CD1c-positive myeloid dendritic cell (primary cell): ENCODE measurements at regions not wholly inside any gene's neighbourhood (a gene's known extent, or its start where the extent isn't known, plus 50 kb on each side); places are given as distances from the start of the nearest gene placed in this dataset.

Experiments
- DNase-seq: peaks from one replicate; pipeline ENCODE4 v3.0.0-alpha.2; 2016; ENCODE audit errors: extremely low spot score

DNA sequence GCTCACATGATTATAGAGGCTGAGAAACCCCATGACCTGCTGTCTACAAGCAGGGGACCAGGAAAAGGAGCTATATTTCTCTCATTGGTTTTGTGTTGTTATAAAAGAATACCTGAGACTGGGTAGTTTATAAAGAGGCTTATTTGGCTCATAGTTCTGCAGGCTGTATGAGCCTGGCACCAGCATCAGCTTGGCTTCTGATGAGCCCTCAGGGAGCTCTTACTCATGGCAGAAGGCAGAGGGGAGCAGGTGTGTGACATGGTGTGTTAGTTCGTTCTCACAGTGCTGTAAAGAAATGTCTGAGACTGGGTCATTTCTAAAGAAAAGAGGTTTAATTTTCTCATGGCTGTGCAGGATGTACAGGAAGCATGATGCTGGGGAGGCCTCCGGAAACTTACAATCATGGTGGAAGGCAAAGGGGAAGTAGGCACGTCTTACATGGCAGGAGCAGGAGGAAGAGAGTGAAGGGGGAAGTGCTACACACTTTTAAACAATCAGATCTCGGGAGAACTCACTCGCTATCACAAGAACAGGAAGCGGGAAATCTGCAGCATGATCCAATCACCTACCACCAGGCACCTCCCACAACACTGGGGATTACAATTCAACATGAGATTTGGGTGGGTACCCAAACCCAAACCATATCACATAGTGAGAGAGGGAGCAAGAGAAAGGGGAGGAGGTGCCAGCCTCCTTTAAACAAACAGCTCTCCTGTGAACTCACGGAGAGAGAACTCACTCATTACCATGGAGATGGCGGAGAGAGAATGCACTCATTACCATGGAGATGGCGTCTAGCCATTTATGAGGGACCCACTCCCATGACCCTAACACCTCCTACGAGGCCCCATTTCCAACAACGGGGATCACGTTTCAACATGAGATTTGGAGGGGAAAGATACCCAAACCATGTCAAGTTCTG is 133.4 kb downstream of the JCAD start:
- DNase-seq, result peak; percentile 9

DNA sequence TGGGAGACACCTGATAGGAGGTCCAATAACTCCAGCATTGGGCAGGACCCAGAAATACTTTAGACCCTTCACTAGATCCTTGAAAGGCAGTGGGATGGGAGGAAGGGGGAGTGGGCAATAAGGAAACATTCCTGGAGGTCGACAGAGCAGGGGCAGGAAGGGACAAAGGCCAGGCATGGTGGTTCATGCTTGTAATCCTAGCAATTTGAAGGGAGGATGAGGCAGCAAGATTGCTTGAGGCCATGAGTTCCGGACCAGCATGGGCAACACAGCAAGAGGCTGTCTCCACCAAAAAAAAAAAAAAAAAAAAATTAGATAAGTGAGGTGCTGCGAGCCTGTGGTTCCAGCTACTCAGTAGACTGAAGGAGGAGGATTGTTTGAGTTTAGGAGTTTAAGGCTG is 134.9 kb downstream of the JCAD start:
- DNase-seq, result no peak

DNA sequence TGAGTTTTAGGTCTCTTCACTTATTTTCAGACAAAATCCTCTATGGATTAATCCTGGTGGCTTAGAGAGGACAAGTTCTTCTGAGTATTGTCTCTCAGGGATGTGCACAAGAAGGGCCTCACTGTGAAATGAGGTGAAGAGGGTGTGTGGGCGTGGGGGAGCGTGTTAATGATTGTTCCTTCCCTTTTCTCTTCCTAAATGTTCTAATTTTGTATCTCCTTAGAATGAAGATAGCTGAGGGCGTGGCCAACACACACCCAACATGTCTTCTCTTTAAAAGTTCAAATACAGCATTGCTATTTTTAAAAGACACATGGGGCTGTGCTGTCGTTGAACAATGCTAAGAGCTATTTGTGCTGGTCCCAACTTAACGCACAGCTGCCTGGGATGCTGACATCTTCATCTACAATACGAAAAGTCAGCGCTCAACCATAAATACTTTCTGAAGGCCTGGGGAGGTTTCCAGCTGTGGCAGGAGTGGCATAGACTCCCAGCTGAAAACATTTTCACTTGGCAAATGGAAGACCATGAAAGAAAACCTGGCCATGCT is 135.9 kb downstream of the JCAD start:
- no peak for DNase-seq

DNA sequence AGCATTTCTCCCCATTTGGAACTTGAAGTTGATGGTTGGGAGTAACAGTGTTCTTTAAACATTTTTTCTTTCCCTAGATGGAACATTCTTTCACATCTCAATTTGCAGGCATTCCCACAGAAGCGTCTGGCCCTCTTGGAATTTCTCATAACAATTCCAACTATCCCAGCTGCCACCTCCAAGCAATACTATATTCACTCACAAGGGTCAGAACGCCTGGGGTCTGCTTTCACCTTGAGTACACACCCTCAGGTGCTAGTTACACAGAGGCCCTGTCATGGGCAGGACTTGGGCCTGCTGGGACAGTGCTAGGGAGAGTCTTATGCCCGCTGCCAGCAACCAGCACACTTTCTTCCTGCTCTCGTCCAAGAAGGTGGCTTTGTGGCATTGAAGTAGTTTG is 136.5 kb downstream of the JCAD start:
- no peak for DNase-seq

DNA sequence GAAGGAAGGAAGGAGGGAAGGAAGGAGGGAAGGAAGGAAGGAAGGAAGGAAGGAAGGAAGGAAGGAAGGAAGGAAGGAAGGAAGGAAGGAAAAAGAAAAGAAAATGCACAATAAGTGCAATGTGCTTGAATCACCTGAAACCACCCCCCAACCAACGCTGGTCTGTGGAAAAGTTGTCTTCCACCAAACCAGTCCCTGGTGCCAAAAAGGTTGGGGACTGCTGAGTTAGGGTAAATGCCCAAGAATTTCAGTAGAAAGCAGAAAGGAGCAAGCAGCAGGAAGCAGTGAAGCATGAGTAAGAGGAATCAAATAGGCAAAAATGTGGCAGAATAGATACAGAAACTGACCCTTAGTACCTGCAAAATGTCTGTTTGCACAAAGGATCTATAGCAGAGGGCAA is 137.2 kb downstream of the JCAD start:
- no peak for DNase-seq

DNA sequence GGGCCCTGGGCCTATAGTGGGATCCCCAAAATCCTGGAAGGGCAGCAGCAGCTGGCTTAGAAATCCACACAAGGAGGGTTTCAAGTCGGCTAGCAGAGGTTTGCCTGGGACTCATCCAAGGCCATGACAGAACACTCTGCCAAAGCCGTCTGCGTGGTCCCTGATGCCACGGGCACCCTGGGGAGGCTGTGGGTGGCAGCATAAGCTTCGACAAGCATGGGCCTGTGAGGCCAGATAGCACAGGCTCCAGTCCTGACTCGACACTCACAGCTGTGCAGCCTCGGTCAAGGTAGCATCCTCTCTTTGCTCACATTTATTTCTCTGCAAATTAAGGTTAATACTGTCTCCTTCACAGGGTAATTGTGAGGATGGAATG is 138.3 kb downstream of the JCAD start:
- no peak for DNase-seq

DNA sequence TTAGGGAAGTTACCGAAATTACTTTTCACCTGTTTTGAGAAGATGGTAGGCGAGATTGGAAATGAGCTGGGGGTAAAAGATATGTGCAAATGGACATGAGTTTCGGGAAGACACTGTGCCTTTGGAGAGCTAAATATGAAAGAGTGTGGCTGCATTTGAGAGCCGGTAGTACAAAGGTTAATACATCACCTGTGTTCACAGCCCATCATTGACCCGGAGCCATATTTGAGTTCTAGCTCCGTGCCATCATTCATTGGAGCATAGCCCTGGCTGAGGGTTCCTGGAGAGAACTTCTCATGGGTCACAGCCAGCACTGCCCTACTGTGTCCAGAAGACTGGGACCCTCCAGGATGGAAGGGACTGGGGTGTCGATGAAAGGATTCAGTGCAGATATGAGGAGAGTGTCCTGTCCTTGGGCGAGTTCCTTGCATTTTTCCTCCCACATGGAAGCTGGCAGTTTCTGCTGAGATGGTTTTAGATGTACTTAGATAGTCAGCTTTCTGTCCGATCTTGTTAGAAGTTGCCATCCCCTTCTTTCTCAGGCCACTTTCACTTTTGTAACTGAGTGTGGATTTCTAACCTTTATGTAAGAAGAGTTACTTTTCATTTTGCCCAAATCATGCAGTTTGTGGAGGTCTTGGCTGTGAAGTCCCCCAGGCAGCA is 138.8 kb downstream of the JCAD start:
- DNase-seq, result no peak

DNA sequence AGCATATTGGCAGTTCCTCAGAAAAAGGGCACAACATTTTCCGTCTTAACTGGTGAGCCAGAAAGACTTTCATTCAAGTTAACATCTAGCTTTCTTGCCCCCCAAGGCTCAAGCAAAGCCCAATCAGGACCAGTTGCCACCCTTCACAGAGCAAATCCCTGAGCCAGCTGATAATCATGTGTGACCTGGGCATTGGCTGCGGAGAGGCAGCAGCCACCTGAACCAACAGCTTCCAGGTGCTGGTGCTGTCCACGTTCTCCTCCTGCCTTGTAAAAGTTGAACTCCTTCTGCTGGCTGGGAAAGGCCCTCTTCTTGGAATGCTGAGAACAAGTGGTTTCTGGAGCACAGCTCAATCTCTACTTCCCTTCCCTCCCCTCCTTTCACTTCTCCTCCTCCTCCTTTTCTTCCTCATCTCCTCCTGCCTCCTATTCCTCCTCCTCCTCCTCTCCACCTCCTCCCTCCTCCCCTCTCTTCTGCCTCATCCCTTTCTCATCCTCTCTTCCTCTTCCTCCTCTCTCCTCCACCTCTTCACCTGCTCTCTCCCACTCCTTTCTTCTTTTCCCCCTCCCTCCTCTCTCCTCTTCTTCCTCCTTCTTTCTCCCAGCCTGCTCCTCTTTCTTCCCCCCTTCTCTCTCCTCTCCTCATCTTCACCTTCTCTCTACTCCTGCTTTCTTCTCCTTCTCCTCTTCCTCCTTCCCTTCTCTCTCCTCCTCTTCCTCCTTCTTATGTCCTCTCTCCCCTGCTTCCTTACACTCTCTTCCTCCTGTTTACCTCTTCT is 140.6 kb downstream of the JCAD start:
- DNase-seq, result no peak

DNA sequence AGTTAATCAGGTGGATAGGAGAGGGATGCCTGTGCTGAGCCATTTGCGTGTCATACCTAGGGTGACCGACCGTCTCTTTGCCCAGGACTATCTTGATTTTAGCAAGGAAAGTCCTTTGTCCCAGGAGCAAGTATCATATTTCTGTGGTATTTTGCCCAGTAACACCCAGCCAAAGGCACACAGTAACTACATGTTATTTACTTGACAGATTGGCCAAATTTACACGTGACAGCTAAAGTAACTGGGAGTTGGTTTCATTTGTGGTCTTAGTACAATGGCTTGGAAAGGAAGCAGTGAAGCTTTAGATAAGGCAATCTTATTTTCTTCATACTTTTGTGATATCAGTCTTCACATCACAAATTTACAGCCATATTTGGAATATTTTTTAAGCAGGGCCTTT is 142.1 kb downstream of the JCAD start:
- DNase-seq, result no peak

DNA sequence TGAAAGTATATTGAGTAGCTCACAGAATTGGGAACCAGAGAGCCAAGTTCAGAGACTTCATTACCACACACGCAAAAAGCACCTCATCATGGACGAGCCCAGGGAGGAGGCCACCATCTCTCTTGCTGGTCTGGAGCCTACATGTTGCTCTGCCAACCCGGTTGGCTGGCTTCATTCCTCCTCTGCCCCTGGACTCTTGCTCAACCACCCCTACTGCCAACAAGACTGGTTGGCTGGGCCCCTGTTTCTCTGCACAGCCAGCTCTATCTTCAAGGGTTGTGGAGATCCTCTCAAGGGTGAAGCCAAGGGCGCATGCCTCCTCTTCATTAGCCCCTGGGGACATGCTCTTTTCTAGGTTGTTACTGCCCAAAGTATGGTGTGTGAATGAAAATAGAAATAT is 142.7 kb downstream of the JCAD start:
- DNase-seq, result no peak

DNA sequence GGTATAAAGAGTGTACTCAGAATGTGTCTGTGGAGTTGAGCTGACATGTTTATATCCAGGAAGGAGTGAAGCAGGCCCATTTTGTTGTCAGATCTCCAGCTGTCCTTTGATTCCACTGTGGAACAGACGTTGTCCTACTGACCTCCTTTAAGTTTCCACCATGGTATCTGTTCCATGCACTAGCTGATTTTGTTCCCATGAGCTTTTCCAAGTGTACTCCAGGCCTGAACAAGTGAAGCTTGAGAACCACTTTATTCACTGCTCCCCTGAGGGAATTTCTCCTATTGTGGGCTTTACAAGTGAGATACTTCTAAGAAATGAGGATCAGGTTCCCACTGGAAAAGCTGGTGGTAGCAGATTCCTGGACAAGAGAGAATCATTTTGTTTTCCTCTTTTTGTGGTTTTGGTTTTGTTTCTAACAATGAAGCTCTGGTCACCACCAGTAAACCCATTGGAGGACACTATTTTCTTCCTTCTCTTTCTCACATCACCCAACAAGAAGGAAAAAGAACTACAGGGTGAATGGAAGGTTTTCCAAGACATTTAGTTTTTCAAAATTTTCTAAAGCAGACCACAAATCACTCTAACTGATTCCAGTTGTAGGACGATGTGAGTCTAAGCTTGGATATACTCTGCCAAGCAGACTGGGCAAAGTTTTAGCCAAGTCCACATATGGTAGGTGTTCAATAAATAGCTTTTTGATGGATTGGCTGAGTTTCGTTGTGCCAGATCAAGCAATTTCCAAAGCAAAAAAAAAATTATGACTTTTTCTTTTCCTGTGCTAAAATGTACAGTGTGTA is 144.2 kb downstream of the JCAD start:
- no peak for DNase-seq

DNA sequence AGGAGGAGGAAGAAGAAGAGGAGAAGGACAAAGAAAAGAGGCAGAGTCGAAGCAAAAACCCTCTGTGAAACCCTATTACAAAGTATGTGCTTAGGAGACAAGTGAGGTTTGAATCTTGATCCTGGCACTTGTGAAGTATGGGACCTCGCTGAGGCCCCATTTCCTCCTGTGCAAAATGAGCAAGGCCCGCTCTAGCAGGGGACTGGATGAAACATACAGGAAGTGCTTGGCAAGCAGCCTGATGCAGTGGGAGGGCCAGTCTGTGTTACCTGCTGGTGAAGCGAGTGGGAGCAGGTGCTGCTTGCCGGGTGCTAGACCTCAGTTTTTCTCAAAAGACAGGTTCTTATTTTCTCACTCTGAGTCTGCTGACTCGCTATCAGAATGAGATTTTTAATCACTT is 150.4 kb downstream of the JCAD start:
- DNase-seq, result no peak

DNA sequence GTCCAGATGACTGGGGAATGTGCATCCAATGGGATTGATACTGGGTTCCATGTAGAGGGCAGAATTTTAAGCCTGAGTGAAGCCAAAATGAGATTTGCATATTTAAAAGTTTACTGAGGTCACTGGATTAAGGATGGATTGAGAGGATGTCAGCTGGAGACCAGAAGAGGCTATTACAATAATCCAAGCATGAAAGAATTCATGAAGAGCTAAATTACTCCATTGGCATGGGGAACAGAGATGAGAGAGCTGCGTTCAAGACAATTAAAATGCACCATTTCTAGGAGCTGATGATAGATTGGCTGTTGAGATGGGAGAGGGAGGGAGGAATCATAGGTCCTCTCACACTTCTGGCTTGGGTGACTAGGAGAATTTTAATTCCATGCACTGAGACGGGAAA is 158.5 kb downstream of the JCAD start:
- no peak for DNase-seq

DNA sequence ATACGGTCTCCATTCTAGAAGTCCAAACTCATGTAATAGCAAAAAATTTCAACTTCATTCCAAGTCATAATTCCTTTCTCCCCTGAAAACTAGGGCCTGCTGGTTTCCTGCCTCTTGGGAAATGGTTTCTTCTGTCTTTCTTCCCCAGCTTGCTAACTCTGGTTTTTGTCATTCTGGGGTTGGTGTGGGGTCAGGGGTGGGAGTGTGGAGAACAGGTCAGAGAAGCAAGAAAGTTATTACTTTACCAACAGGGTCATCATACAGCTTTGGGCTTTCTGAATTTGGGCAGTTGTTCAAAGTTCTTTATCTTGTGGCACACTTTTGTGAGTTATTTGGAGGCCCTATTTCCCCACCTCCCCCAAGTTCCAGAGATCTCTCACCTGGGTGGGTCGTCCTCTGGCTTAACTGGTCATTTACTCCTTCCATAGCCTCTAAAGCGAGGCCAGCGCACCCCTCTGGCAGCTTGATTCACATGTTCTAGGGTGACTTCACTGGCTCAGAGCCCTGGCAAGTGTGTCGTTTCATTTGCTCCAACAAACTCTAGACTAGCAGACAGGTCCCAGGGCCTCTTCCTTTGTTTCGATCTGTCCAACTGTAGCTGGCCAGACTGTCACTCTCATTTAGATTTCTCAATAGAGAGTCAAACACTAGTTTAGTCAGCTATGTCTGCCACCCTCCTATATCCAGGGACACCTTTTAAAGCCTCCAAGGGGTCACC is 161.2 kb downstream of the JCAD start:
- DNase-seq, result no peak

DNA sequence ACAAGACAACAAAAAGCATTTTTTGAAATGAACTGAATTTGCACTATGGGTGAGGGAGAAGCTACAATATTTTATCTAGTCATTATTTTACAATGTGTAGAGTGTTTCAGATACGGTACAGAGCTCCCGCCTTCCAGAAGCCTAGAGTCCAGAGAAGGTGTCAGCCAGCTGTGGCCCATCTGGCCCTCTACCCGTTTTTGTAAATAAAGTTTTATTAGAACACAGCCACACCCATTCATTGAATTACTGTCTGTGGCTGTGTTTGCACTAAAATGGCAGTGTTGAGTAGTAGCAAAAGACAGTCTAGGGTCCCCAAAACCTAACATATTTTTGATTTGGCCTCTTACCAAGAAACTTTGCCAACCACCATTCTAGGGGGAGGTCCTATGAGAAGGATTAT is 162.0 kb downstream of the JCAD start:
- DNase-seq, result no peak

DNA sequence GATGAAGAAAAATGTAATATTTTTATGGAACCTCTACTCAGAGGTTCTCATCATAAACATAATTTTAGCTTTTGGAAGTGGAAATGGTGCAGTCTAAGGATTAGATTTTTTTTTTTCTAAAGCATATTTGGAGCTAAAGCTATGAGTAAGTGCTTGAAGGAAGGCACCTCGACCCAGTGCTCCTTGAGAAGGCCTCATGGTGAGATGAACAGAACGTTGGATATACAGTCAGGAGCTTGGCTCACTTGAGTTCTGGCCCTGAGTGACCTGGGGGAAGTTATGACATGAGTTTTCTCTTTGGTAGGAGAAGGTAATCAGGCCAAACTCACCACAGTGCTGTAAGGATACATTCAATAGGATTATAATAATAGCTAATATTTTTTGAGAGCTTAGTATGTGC is 163.3 kb downstream of the JCAD start:
- no peak for DNase-seq

DNA sequence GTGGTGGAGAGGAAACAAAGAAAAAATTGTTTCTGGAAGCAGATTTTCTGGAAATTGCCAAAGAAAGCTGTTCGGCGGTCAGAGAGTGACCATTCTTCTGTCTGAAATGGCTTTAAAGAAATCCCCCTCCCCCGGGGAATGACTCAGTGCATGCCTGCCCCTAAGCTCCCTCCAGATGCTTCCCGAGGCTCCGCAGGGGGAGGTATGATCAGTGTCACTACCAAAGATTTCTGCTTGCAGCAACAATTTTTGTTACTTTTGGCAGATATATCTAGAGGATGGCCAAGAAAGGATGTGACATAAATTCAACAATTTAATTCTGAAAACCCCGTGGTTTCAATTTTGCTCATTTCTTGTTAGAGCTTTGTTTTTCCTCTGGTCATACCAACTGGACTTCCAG is 163.9 kb downstream of the JCAD start:
- no peak for DNase-seq

DNA sequence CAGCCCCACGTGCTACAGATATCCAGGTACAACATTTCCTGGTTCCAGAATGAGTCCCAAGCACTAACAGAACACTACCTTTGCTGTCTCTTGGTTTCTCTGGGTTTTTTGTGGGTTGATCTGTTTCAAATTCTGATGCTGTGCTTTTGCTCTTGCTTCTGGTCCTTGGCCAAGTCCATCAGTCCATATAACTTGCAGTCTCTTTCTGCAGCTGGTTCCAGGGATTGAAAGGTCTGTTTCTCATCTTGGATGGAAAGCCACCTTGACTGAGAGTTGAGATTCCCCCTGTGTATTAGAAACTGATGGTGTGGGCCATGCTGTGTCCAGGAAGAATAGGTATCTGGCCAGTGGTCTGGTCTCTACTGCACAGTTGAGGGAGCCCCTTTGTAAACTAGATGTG is 171.1 kb downstream of the JCAD start:
- DNase-seq, result no peak

DNA sequence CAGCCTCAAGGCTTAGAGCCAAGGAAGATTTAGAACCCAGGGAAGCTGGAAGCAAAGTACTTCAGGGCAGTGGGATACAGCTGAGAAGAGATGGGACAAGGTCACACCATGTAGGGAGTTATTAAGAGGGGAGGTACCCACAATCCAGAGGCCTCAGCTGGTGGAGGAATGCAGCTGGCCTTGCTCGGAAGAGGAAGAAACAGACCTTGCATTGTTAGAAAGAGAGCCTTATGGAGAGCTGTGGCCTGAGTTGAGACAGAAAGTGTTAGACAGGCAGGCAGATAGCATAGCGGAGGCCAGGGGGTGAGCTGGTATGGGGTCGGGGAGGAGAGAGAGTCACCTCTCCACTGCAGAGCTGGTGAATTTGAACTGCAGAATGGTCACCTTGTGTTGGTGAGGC is 173.1 kb downstream of the JCAD start:
- DNase-seq, result no peak

DNA sequence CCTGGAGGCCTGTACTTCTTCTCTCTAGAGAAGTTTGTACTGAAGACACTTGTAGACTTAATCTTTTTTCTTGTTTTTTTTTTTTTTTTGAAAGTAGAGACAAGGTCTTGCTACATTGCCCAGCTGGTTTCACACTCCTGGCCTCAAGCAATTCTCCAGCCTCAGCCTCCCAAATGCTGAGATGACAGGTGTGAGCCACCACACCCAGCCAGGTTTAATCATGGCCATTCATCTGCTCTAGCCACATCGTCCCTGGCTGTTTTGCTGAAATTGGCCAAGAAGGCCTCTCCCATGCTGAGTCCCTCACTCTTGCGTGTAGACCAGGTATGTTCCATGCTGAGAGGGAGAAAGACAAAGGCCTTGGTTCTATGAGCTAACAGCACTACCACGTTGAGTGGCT is 176.2 kb downstream of the JCAD start:
- DNase-seq, result no peak

DNA sequence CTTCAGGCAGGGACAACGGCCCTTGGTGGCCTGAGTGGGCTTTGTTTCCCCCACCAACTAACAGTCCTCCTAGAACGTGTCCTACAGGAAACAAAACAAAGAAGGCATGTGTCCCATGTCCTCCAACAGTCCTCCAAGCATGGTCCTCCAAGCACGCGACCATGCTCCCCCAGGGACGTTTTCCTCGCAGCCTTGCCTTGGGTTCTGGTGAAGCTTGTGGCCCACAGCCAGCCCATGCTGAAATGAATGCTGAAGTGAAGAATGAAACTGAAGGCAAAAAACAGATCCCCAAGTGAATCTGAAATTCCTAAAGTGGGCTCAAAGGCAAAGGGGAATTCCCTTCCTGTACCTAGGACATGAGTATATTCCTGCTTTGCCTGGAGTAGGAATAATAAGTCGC is 176.6 kb downstream of the JCAD start:
- DNase-seq, result no peak
